A673 (cell line): ENCODE measurements at regions not wholly inside any gene's neighbourhood (a gene's known extent, or its start where the extent isn't known, plus 50 kb on each side); places are given as distances from the start of the nearest gene placed in this dataset.
"Not testable (repeated sequence)": the region's sequence is repeated elsewhere in the genome, so short reads cannot be mapped to it uniquely, and the experiment has no call there.

ENCODE experiments used
- BruUV-seq: library from RNA; stranded (reverse); fragments of 400-500 nt; replicated peaks from 2 replicates; lab custom pipeline; 2021; lab: Mats Ljungman, UMichigan
- CTCF ChIA-PET: fragments of 300-600 bp; sonication (Branson Sonifier 250); formaldehyde crosslinking; loops from one replicate; lab custom pipeline; 2022; ENCODE audit warnings: antibody characterized with exemption; lab: Charles Lee
- POLR2A ChIA-PET: fragments of 300-600 bp; sonication (Branson Sonifier 250); formaldehyde crosslinking; loops from one replicate; lab custom pipeline; 2022; ENCODE audit warnings: antibody characterized with exemption; ENCODE audit not compliant: low non-redundant PET; lab: Charles Lee
- DNase-seq: peaks from one replicate; pipeline ENCODE4 v3.0.0-alpha.2; 2015; ENCODE audit warnings: low spot score
- H3K27ac ChIP-seq: fragments of 200-600 bp; sonication (generic); 2 replicates; pipeline ENCODE4 v1.5.1; 2016; ENCODE audit warnings: mixed run types, low read depth, mild to moderate bottlenecking, mixed read lengths, antibody characterized with exemption, low read length; ENCODE audit not compliant: poor library complexity, severe bottlenecking
- H3K27me3 ChIP-seq: fragments of 200-600 bp; sonication (generic); replicated peaks from 2 replicates; pipeline ENCODE4 v1.6.1; 2017; ENCODE audit warnings: mixed run types, low read depth, mild to moderate bottlenecking, mixed read lengths, antibody characterized with exemption, low read length; ENCODE audit not compliant: insufficient read depth, poor library complexity
- H3K36me3 ChIP-seq: fragments of 200-600 bp; sonication (generic); 2 replicates; pipeline ENCODE4 v1.6.1; 2016; ENCODE audit warnings: mixed run types, mild to moderate bottlenecking, mixed read lengths, antibody characterized with exemption, low read length; ENCODE audit not compliant: insufficient read depth, poor library complexity, severe bottlenecking
- H3K4me1 ChIP-seq: fragments of 200-600 bp; sonication (generic); 2 replicates; pipeline ENCODE4 v1.6.1; 2017; ENCODE audit warnings: mixed run types, mild to moderate bottlenecking, mixed read lengths, antibody characterized with exemption, low read length; ENCODE audit not compliant: insufficient read depth, poor library complexity, severe bottlenecking
- H3K4me3 ChIP-seq: fragments of 200-600 bp; sonication (generic); 2 replicates; pipeline ENCODE4 v1.5.1; 2016; ENCODE audit warnings: low read depth, mixed run types, mild to moderate bottlenecking, mixed read lengths, low read length; ENCODE audit not compliant: poor library complexity, severe bottlenecking
- H3K9me3 ChIP-seq: fragments of 200-600 bp; sonication (generic); 2 replicates; pipeline ENCODE4 v1.6.1; 2016; ENCODE audit warnings: mixed run types, low read depth, mild to moderate bottlenecking, mixed read lengths, antibody characterized with exemption, low read length; ENCODE audit not compliant: poor library complexity, severe bottlenecking
- intact Hi-C: fragments of 100-400 bp; cut with micrococcal nuclease; formaldehyde crosslinking; loops from one replicate; pipeline ENCODE4 v1.10.0; 2022; ENCODE audit not compliant: unreplicated experiment

DNA sequence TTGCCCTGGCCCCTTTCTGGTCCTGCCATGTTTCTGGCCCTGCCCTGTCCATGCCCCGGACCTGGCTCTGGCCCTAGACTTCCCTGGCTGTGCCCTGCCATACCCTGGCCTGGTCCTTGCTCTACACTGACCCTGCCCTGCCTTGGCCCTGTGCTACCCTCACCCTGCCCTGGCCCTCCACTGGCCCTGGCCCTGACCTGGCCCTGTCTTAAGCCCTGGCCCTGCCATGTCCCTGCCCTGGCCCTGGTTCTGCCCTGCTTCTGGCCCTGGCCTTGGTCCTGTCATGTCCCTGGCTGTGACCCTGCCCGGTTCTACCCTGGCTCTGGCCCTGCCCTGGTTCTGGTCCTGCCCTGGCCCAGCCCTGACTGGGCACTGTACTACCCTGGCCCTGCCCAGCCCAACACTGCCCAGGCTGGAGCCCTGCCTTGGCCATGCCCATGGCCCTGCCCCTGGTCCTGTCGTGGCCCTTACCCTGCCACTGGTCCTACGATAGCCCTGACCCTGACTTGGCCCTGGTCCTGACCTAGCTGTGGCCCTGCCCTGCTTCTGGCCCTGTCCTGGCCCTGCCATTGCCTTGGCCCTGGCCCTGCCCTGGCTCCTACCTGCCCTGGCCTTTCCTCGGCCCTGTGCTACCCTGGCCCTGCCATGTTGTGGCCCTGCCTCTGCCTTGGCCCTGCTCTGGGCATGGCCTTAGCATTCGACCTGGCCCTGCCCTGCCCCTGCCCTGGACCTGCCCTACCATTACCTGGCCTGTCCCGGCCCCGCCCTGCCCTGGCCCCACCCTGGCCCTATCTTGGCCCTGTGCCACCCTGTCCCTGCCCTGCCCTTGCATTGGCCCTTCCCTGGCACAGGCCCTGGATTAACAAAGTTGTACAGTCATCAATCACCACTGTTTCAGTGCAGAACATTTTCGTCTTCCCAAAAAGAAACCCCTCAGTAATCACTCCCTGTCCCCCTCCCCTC lies 223.5 kb downstream of the LIPI start:
- H3K27me3 ChIP-seq, DNase-seq, BruUV-seq, H3K36me3 ChIP-seq, H3K9me3 ChIP-seq, POLR2A ChIA-PET, H3K4me3 ChIP-seq, H3K4me1 ChIP-seq, H3K27ac ChIP-seq, CTCF ChIA-PET, intact Hi-C loops: not testable (repeated sequence)

DNA sequence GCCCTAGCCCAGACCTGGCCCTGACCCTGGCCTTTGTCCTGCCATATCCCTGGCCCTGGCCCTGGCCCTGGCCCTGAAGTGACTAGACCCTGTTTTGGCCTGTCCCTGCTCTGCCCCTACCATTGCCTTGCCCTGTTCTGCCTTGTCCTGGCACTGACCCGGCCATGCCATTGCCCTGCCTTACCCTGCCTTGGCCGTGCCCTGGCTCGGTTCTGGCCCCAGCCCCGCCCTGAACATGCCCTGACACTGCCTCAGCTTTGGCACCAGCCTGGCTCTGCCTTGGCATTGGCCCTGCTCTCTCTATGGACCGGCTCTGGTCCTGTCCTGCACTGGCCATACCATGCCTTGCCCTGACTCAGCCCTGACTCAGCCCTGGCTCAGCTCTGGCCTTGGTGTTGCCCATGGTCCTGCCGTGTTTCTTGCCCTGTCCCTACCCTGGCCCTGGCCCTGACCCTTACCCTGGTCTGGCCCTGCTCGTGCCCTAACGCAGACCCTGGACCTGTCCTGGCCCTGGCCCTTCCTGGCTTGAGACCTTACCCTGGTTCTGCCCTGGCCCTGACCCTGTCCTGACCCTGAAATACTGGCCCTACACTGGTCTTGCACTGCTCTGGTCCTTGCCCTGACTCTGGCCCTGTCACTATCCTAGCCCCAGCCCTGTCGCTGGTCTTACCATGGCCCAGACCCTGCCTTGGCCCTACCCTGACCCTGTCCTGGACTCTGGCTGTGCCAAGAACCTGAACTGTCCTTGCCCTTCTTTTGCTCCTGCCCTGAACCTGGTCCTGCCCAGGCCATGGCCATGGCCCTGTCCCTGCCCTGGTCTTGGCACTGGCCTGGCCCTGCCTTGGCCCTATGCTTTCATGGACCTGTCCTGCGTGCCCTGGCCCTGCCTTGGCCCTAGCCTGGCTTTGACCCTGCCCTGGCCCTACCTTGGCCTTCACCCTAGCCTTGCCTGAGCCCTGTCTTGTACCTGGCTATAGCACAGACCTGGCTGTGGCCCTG lies 224.6 kb downstream of the LIPI start:
- CTCF ChIA-PET, H3K27ac ChIP-seq, H3K36me3 ChIP-seq, DNase-seq, H3K4me3 ChIP-seq, intact Hi-C loops, BruUV-seq, H3K27me3 ChIP-seq, H3K4me1 ChIP-seq, POLR2A ChIA-PET, H3K9me3 ChIP-seq: not testable (repeated sequence)

DNA sequence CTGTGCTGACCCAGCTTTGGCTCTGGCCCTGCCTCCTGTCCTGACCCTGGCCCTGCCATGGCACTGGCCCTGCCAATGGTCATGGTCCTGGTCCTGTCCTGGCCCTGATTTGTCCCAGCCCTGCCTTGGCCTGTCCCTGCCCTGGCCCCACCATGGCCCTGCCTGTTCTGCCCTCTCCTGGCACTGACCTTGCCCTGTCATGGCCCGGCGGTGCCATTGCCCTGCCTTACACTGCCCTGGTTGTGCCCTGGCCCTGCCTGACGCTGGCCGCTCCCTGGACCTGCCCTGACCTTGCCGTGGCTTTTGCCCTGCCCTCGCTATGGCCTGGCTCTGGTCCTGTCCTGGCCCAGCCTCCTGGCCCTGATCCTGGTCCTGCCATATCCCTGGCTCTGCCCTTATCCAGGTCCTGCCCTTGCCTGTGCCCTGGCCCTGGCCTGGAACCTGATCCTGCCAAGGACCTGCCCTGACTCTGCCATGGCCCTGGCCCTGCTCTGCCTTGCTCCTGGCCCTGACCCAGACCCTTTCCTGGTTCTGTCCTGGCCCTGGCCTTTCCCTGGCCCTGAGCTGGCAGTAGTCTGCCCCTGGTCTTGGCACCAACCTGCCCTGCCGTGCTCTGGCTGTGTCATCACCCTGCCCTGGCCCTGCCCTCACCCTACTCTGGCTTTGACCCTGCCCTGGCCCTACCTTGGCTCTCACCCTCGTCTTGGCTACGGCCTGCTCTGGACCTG lies 225.5 kb downstream of the LIPI start:
- intact Hi-C loops, H3K9me3 ChIP-seq, H3K36me3 ChIP-seq, H3K4me1 ChIP-seq, POLR2A ChIA-PET, H3K4me3 ChIP-seq, H3K27ac ChIP-seq, BruUV-seq, H3K27me3 ChIP-seq, DNase-seq, CTCF ChIA-PET: not testable (repeated sequence)

DNA sequence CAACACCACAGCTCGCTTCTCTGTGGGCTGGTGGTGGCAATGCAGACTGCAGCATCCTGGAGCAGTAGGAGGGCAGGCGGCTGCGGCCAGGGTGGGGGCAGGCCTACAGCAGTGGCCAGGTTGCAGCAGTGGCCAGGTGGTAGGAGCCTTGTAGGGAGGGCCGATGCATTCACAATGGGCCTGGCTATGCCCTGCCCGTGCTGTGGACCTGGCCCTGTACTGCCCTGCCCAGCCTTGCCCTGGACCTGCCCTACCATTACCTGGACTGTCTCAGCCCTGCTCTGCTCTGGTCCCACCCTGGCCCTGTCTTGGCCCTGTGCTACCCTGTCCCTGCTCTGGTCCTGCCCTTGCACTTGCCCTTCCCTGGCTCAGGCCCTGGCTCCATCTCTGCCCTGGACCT lies 226.0 kb downstream of the LIPI start:
- H3K27ac ChIP-seq, BruUV-seq, DNase-seq, POLR2A ChIA-PET, H3K4me3 ChIP-seq, H3K9me3 ChIP-seq, H3K27me3 ChIP-seq, H3K4me1 ChIP-seq, CTCF ChIA-PET, H3K36me3 ChIP-seq, intact Hi-C loops: not testable (repeated sequence)

DNA sequence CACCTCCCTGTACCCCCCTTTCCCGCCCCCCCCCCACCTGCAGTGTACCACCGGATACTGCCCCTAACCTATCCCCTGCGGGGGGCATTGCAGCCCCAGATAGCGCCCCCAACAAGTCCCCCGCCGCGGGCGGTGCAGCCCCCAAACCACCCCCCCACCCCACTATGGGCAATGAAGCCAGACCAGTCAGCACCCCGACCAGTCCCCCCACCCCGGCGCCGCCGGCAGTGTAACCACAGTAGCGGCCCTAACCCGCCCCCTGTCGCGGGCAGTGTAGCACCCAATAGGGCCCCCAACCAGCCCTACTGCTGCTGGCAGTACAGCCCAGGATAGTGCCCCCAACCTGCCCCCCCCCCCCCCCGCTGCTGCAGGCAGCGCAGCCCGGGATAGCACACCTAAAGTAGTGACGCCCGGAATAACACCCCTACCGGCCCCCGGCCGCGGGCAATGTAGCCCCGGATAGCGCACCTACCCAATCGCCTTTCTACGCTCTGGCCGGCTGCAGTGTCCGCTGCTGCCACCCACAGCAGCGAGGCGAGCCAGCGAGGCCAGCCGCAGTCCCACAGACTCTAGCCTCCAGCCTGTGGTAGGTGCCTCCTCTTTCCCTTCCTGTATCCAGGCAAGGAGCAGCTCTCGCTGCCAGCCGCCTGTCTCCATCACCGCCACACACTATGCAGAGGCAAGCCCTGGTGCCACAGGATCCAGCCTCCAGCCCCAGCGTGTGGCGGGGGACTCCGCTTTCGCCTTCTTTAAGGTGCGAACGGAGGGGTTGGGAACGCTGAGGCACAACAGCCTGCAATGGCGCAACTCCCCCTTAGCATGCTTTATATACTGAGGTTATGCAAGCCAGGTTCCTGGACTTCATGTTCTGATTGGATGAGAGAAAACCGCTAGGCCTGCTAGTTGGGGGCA lies 229.3 kb downstream of the LIPI start:
- H3K4me1 ChIP-seq, BruUV-seq, POLR2A ChIA-PET, H3K9me3 ChIP-seq, H3K4me3 ChIP-seq, H3K36me3 ChIP-seq, H3K27ac ChIP-seq, DNase-seq, CTCF ChIA-PET, intact Hi-C loops, H3K27me3 ChIP-seq: not testable (repeated sequence)
